ENCODE measurements at regions not wholly inside any gene's neighbourhood (a gene's known extent, or its start where the extent isn't known, plus 50 kb on each side); places are given as distances from the start of the nearest gene placed in this dataset.

DNA sequence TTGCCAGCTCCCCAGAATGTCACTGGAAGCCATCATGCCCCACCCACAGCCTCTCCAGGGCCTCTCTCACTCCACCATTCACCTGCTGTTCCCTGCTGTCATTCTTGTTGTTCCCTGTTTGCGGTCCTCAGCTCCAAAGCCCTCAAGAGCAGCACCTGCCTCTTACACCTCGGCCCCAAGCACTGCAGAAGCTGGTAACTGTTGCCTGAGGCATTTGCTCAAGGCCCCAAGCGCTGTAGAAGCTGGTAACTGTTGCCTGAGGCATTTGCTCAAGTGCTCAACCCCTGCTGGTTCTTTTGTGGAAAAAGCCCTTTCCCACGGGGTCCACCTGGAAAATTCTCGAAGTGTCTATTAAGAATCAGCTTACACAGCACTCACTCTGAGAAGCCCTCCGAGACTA lies 78.0 kb downstream of the ARL6IP4 start:
- no peak for TF ChIP-seq EZH2 (IDR thresholded peaks at IDR 0.05; ENCODE audit: insufficient read depth, poor library complexity, severe bottlenecking)
- TF ChIP-seq EZH2phosphoT487 (IDR thresholded peaks at IDR 0.05; ENCODE audit: insufficient read depth, low read depth), result no peak

Data from GM23248 (cell line).